Endothelial cell (in vitro differentiated cells): ENCODE measurements at regions not wholly inside any gene's neighbourhood (a gene's known extent, or its start where the extent isn't known, plus 50 kb on each side); places are given as distances from the start of the nearest gene placed in this dataset.
"Not testable (repeated sequence)": the region's sequence is repeated elsewhere in the genome, so short reads cannot be mapped to it uniquely, and the experiment has no call there.

Source experiments
- DNase-seq: peaks from one replicate; pipeline ENCODE4 v3.0.0; 2021; ENCODE audit warnings: low spot score
- H3K27ac Mint-ChIP-seq: one replicate; pipeline ENCODE4 v1.8.0; 2021; ENCODE audit warnings: mixed read lengths, inconsistent platforms; ENCODE audit not compliant: unreplicated experiment
- H3K27me3 Mint-ChIP-seq: one replicate; pipeline ENCODE4 v1.8.0; 2021; ENCODE audit warnings: mild to moderate bottlenecking, moderate library complexity, mixed read lengths, inconsistent platforms; ENCODE audit not compliant: unreplicated experiment
- H3K36me3 Mint-ChIP-seq: one replicate; pipeline ENCODE4 v1.8.0; 2021; ENCODE audit warnings: mild to moderate bottlenecking, low read depth, mixed read lengths, inconsistent platforms; ENCODE audit not compliant: unreplicated experiment
- H3K4me1 Mint-ChIP-seq: one replicate; pipeline ENCODE4 v1.8.0; 2021; ENCODE audit warnings: mild to moderate bottlenecking, mixed read lengths, inconsistent platforms; ENCODE audit not compliant: unreplicated experiment
- H3K4me3 Mint-ChIP-seq: one replicate; pipeline ENCODE4 v1.8.0; 2021; ENCODE audit warnings: mild to moderate bottlenecking, mixed read lengths, inconsistent platforms; ENCODE audit not compliant: unreplicated experiment
- H3K9me3 Mint-ChIP-seq: one replicate; pipeline ENCODE4 v1.8.0; 2021; ENCODE audit warnings: mixed read lengths, inconsistent platforms; ENCODE audit not compliant: unreplicated experiment
- CTCF ChIP-seq: fragments of 200-600 bp; sonication (generic); IDR thresholded peaks from one replicate; pipeline ENCODE4 v1.5.0; 2021; ENCODE audit warnings: antibody characterized with exemption; ENCODE audit not compliant: unreplicated experiment

GRCh38 chr6:58047865-58048264, 730.4 kb downstream of the PRIM2 start:
- H3K27me3 Mint-ChIP-seq, DNase-seq, H3K4me1 Mint-ChIP-seq, H3K36me3 Mint-ChIP-seq, H3K4me3 Mint-ChIP-seq, H3K27ac Mint-ChIP-seq: not testable (repeated sequence)
- peaks cover 21% of the 10 kb centered on the region for H3K9me3 Mint-ChIP-seq

- H3K9me3 Mint-ChIP-seq = peaks cover 13% of the 10 kb centered on the region
- H3K36me3 Mint-ChIP-seq, H3K4me1 Mint-ChIP-seq, H3K4me3 Mint-ChIP-seq, DNase-seq, H3K27me3 Mint-ChIP-seq, H3K27ac Mint-ChIP-seq: not testable (repeated sequence)
These were observed 738.2 kb downstream of the PRIM2 start for GRCh38 chr6:58055465-58056176.

- H3K4me3 Mint-ChIP-seq, H3K27me3 Mint-ChIP-seq, H3K27ac Mint-ChIP-seq, H3K36me3 Mint-ChIP-seq, H3K4me1 Mint-ChIP-seq, H3K9me3 Mint-ChIP-seq, DNase-seq: not testable (repeated sequence)
These were observed 742.3 kb downstream of the PRIM2 start for GRCh38 chr6:58059701-58060100.

- H3K9me3 Mint-ChIP-seq, H3K36me3 Mint-ChIP-seq, DNase-seq, H3K27me3 Mint-ChIP-seq, H3K4me3 Mint-ChIP-seq, H3K27ac Mint-ChIP-seq, H3K4me1 Mint-ChIP-seq: not testable (repeated sequence)
These were observed 746.1 kb downstream of the PRIM2 start for GRCh38 chr6:58063542-58063941.

- H3K27ac Mint-ChIP-seq, H3K27me3 Mint-ChIP-seq, H3K4me3 Mint-ChIP-seq, H3K36me3 Mint-ChIP-seq, DNase-seq, H3K4me1 Mint-ChIP-seq: not testable (repeated sequence)
- peaks cover 11% of the 10 kb centered on the region for H3K9me3 Mint-ChIP-seq
These were observed 750.6 kb downstream of the PRIM2 start for GRCh38 chr6:58067867-58068548.

GRCh38 chr6:58073263-58073662, 755.8 kb downstream of the PRIM2 start:
- Mint-ChIP-seq H3K9me3 (peaks cover 27% of the 10 kb centered on the region), H3K27ac (no peak overlapping the region), H3K4me3 (no peak overlapping the region), H3K27me3 (peaks cover 6% of the 10 kb centered on the region), H3K4me1 (no peaks in the 10 kb centered on the region), H3K36me3 (no peaks in the 10 kb centered on the region)
- no peak for TF ChIP-seq CTCF
- DNase-seq = no peak

GRCh38 chr6:58090067-58090466, 772.6 kb downstream of the PRIM2 start:
- not testable (repeated sequence) for DNase-seq, H3K4me1 Mint-ChIP-seq, H3K27ac Mint-ChIP-seq, H3K27me3 Mint-ChIP-seq, H3K4me3 Mint-ChIP-seq, H3K9me3 Mint-ChIP-seq, H3K36me3 Mint-ChIP-seq

- not testable (repeated sequence) for H3K27ac Mint-ChIP-seq, DNase-seq, H3K4me1 Mint-ChIP-seq, H3K27me3 Mint-ChIP-seq, H3K4me3 Mint-ChIP-seq, H3K36me3 Mint-ChIP-seq
- peaks cover 10% of the 10 kb centered on the region for H3K9me3 Mint-ChIP-seq
These were observed 779.8 kb downstream of the PRIM2 start for GRCh38 chr6:58097251-58097650.
